GM06990 (cell line): ENCODE measurements at regions not wholly inside any gene's neighbourhood (a gene's known extent, or its start where the extent isn't known, plus 50 kb on each side); places are given as distances from the start of the nearest gene placed in this dataset.

Experiments used
- DNase-seq: peaks from one replicate; pipeline ENCODE4 v3.0.0-alpha.2; 2011; ENCODE audit not compliant: insufficient read length; ENCODE audit errors: extremely low read depth
- H3K27me3 ChIP-seq: replicated peaks from 2 replicates; pipeline ENCODE4 v1.6.0; 2011; ENCODE audit warnings: low read length; ENCODE audit not compliant: control insufficient read depth, insufficient read depth
- H3K36me3 ChIP-seq: 2 replicates; pipeline ENCODE4 v1.5.1; 2011; ENCODE audit warnings: low read length; ENCODE audit not compliant: control insufficient read depth, insufficient read depth
- H3K4me3 ChIP-seq: replicated peaks from 2 replicates; pipeline ENCODE4 v1.5.1; 2011; ENCODE audit warnings: low read depth, mild to moderate bottlenecking, control low read depth, low read length
- CTCF ChIP-seq: IDR thresholded peaks from 2 replicates; pipeline ENCODE4 v1.5.1; 2011; ENCODE audit warnings: low read length, control low read depth, mild to moderate bottlenecking, inconsistent platforms; ENCODE audit not compliant: insufficient read depth, poor library complexity, severe bottlenecking

- no peak for TF ChIP-seq CTCF
- DNase-seq, result no peak
- H3K27me3 ChIP-seq, result no peaks in the 10 kb centered on the region; the same call in 1 of the 2 replicates
- no peak overlapping the region for H3K4me3 ChIP-seq
- no peaks in the 10 kb centered on the region for H3K36me3 ChIP-seq
Observed at GRCh38 chr18:27361477-27361876, 176.4 kb upstream of the CHST9 start.

- Histone ChIP-seq H3K4me3 (no peak overlapping the region), H3K27me3 (no peaks in the 10 kb centered on the region; the same call in 1 of the 2 replicates), H3K36me3 (no peaks in the 10 kb centered on the region)
- no peak for TF ChIP-seq CTCF
- no peak for DNase-seq
Observed at GRCh38 chr18:27355308-27355707, 170.2 kb upstream of the CHST9 start.

GRCh38 chr18:27353273-27353672 lies 168.2 kb upstream of the CHST9 start:
- Histone ChIP-seq H3K27me3 (no peaks in the 10 kb centered on the region), H3K36me3 (no peaks in the 10 kb centered on the region), H3K4me3 (no peak overlapping the region)
- no peak for DNase-seq
- TF ChIP-seq CTCF, result no peak

- DNase-seq, result no peak
- H3K27me3 ChIP-seq, result no peaks in the 10 kb centered on the region
- TF ChIP-seq CTCF, result no peak
Observed at GRCh38 chr18:27349284-27349882, 164.3 kb upstream of the CHST9 start.

GRCh38 chr18:27331606-27332005 lies 146.5 kb upstream of the CHST9 start:
- Histone ChIP-seq H3K27me3 (no peaks in the 10 kb centered on the region), H3K4me3 (no peak overlapping the region), H3K36me3 (no peaks in the 10 kb centered on the region)
- DNase-seq, result no peak
- no peak for TF ChIP-seq CTCF

More at GRCh38 chr18:27349284-27349882, 164.3 kb upstream of the CHST9 start:
- no peaks in the 10 kb centered on the region for H3K36me3 ChIP-seq
- H3K4me3 ChIP-seq, result no peak overlapping the region

- Histone ChIP-seq H3K27me3 (no peaks in the 10 kb centered on the region), H3K4me3 (no peak overlapping the region), H3K36me3 (no peaks in the 10 kb centered on the region)
- no peak for TF ChIP-seq CTCF
- no peak for DNase-seq
Observed at GRCh38 chr18:27314996-27315395, 129.9 kb upstream of the CHST9 start.
